Tibial nerve (tissue), 4 donors: ENCODE measurements at regions not wholly inside any gene's neighbourhood (a gene's known extent, or its start where the extent isn't known, plus 50 kb on each side); places are given as distances from the start of the nearest gene placed in this dataset.

ENCODE experiments used
- DNase-seq, 2 donors: peaks; one replicate each; pipeline ENCODE4 v3.0.0-alpha.2; 2019; ENCODE audit warnings: low spot score in 2 of 2
- H3K27ac ChIP-seq, 4 donors: fragments of 200-600 bp; sonication (generic) in 3 of 4; one replicate each; pipeline ENCODE4 v1.5.1; 2017 to 2019; ENCODE audit warnings: mild to moderate bottlenecking in 1 of 4
- H3K27me3 ChIP-seq, 2 donors: fragments of 200-600 bp; sonication (generic) in 1 of 2; one replicate each; pipeline versions ENCODE4 v1.5.1 to v1.6.0; 2017 to 2019
- H3K36me3 ChIP-seq, 3 donors: fragments of 200-600 bp; sonication (generic); one replicate each; pipeline ENCODE4 v1.5.1; 2018 to 2019
- H3K4me1 ChIP-seq, 4 donors: fragments of 200-600 bp; sonication (generic) in 3 of 4; one replicate each; pipeline ENCODE4 v1.5.1; 2017 to 2019
- H3K4me3 ChIP-seq, 4 donors: fragments of 200-600 bp; sonication (generic) in 3 of 4; one replicate each; pipeline ENCODE4 v1.5.1; 2017 to 2019; ENCODE audit warnings: mild to moderate bottlenecking in 1 of 4, moderate library complexity in 1 of 4
- H3K9me3 ChIP-seq, 4 donors: fragments of 200-600 bp; sonication (generic) in 3 of 4; one replicate each; pipeline ENCODE4 v1.5.1; 2017 to 2019
- EP300 ChIP-seq, 2 donors: sonication (generic); formaldehyde crosslinking; IDR thresholded peaks; one replicate each; pipeline ENCODE4 v1.6.1; 2017; ENCODE audit warnings: antibody characterized with exemption in 2 of 2, mild to moderate bottlenecking in 1 of 2
- POLR2A ChIP-seq, 2 donors: fragments of 450-650 bp; IDR thresholded peaks; one replicate each; pipeline ENCODE4 v1.6.1; 2017; ENCODE audit warnings: antibody characterized with exemption in 2 of 2, mild to moderate bottlenecking in 2 of 2, moderate library complexity in 2 of 2
- WGBS, 2 donors: methylation state at CpG; one replicate each; pipeline ENCODE4 v1.1.5; 2018; 5-methylcytosine and 5-hydroxymethylcytosine counted together
- TF ChIP-seq, protein P1 (sequence below), 5 experiments: fragments of 200-600 bp in 3 of 5; fragments of 450-650 bp in 2 of 5; sonication (generic) in 3 of 5; IDR thresholded peaks; one replicate each; pipeline ENCODE4 v1.5.1; 2016 to 2019; ENCODE audit warnings: antibody characterized with exemption in 5 of 5, mild to moderate bottlenecking in 3 of 5, moderate library complexity in 2 of 5

DNA sequence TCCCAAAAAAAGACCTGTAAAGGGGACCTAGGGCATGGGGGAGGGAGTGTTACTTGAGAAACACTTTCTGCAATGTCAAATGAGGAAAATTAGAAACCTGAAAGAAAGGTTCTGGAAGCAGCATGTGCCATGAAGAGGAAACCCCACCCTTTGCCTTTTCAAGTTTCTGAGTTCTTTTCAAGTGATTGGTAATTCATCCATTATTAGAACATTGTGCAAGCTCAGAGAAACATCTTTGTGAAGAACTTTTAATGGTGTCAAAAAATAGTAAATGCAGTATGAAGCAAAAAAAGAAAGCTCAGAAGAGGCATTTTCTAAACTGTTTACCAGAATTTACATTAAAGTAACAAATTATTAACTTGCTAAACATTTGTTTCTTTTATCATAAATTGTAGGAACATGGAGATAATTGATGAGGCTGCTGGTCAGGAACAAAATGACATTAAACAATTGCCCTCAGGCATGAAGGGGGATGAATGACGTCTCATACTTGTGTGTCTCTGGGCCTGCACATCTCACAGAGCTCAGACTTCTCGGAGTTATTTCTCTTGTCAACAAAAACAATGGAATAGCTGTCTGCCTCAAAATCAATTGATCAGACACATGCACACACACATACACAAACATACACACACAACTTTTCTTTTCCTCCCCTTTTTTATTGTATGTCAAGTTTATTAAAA, 1946.0 kb upstream of the CDH6 start:
- Histone ChIP-seq H3K27ac (no peak overlapping the region), H3K27me3 (no peaks in the 10 kb centered on the region)
- 37 to 42% methylated on average over 2 of the region's 2 CpGs for WGBS, 2 donors

DNA sequence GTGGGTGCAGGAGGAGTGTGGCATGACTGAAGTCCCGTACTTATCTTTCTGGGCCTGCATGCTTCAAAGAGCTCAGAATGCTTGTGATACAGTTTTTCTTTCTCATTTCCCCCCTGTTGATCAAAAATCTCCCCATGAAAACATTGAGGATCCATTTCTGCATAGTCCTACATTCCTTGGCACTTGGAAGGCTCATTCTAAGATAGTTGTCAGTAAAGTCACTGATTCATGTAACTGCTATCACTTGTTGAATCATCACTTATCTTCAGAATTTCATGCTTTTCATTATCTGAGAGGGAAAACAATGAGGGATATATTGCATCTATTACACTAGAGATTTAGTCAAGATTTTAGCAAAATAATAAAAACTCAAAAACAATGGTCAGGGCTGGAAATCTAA, 1953.1 kb upstream of the CDH6 start:
- Histone ChIP-seq H3K36me3 (no peaks in the 10 kb centered on the region), H3K27ac (no peak overlapping the region), H3K27me3 (no peaks in the 10 kb centered on the region), H3K4me3 (no peak overlapping the region), H3K9me3 (no peaks in the 10 kb centered on the region), H3K4me1 (no peaks in the 10 kb centered on the region)
- TF ChIP-seq, protein P1, sequence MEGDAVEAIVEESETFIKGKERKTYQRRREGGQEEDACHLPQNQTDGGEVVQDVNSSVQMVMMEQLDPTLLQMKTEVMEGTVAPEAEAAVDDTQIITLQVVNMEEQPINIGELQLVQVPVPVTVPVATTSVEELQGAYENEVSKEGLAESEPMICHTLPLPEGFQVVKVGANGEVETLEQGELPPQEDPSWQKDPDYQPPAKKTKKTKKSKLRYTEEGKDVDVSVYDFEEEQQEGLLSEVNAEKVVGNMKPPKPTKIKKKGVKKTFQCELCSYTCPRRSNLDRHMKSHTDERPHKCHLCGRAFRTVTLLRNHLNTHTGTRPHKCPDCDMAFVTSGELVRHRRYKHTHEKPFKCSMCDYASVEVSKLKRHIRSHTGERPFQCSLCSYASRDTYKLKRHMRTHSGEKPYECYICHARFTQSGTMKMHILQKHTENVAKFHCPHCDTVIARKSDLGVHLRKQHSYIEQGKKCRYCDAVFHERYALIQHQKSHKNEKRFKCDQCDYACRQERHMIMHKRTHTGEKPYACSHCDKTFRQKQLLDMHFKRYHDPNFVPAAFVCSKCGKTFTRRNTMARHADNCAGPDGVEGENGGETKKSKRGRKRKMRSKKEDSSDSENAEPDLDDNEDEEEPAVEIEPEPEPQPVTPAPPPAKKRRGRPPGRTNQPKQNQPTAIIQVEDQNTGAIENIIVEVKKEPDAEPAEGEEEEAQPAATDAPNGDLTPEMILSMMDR (IDR thresholded peaks at IDR 0.05): no peak
- TF ChIP-seq EP300 (IDR thresholded peaks at IDR 0.05) (no peak), POLR2A (IDR thresholded peaks at IDR 0.05) (no peak)
- DNase-seq: no peak
- WGBS, 2 donors: 94% methylated on average over 1 of the region's 1 CpG

More for the DNA sequence above, 1946.0 kb upstream of the CDH6 start:
- TF ChIP-seq EP300 (IDR thresholded peaks at IDR 0.05): no peak
- Histone ChIP-seq H3K4me3 (no peak overlapping the region), H3K4me1 (no peaks in the 10 kb centered on the region), H3K36me3 (no peaks in the 10 kb centered on the region), H3K9me3 (no peaks in the 10 kb centered on the region)
- no peak for DNase-seq

DNA sequence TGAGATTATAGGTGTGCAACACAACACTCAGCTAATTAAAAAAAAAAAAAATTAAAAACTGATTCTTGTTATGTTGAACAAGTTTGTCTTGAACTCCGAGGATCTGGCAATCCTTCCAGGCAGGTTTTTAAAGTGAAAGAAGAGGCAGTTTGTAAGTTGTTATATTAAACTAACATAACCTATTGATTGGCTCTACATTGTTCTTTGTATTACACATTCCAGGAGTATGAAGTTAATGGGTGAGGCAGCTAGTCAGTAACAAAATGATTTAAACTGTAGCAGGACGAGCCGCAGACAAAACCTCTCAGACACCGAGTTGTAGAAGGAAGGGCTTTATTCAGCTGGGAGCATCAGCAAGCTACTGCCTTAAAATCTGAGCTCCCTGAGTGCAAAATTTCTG, 1953.9 kb upstream of the CDH6 start:
- TF ChIP-seq EP300 (IDR thresholded peaks at IDR 0.05): no peak
- TF ChIP-seq POLR2A (IDR thresholded peaks at IDR 0.05): no peak
- TF ChIP-seq, protein P1 (IDR thresholded peaks at IDR 0.05): no peak
- Histone ChIP-seq H3K4me1 (no peaks in the 10 kb centered on the region), H3K27ac (no peak overlapping the region), H3K27me3 (no peaks in the 10 kb centered on the region), H3K36me3 (no peaks in the 10 kb centered on the region), H3K4me3 (no peak overlapping the region), H3K9me3 (no peaks in the 10 kb centered on the region)
- DNase-seq: no peak
- 68 to 69% methylated on average over 4 of the region's 4 CpGs for WGBS, 2 donors

DNA sequence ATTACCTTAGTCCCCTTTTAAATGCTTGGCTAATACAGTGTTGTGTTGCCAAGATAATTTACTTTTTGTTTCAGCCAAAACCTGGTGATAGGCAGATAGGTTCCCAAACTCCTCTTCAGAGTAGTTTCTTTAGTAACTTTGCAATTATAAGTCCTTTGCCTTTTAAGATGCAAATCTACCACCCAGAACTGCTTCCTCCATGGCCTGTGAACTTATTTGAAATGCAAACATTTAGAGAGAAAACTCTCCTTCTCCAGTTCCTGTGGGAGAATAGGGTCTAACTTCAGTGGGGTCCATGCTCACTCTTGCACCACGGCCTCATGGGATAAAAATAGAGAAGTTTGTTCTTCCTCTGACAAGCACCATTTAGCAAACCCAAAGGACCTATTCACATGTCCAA, 1955.4 kb upstream of the CDH6 start:
- no peak overlapping the region for H3K4me3 ChIP-seq
- no peaks in the 10 kb centered on the region for H3K27me3 ChIP-seq
- H3K27ac ChIP-seq: no peak overlapping the region
- no peaks in the 10 kb centered on the region for H3K4me1 ChIP-seq
- TF ChIP-seq, protein P1 (IDR thresholded peaks at IDR 0.05): no peak
- TF ChIP-seq EP300 (IDR thresholded peaks at IDR 0.05) (no peak), POLR2A (IDR thresholded peaks at IDR 0.05) (no peak)
- no peak for DNase-seq
- H3K9me3 ChIP-seq: no peaks in the 10 kb centered on the region
- H3K36me3 ChIP-seq: no peaks in the 10 kb centered on the region
- WGBS, 2 donors: 21 to 27% methylated on average over 1 of the region's 1 CpG

DNA sequence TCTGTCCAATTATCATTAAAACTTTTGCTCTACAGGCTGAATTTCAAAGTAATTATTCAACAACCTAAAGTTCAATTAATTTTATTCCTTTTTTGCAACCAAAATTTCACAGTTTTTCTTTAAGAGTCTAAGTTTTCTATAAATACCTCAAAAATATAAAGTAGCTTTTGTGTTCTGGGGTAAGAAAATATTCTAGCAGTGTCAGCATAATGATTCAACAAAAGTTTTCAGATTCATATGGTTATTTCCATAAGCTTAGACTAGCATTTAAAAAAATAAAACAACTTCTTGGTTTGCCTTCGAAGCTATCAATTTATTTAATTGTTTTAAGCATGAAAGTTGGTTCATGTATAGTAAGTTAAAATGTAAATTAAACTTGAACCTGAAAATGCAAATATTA, 1962.3 kb upstream of the CDH6 start:
- Histone ChIP-seq H3K4me3 (no peak overlapping the region), H3K27ac (no peak overlapping the region), H3K36me3 (no peaks in the 10 kb centered on the region), H3K9me3 (no peaks in the 10 kb centered on the region), H3K27me3 (no peaks in the 10 kb centered on the region), H3K4me1 (no peaks in the 10 kb centered on the region)
- TF ChIP-seq EP300 (IDR thresholded peaks at IDR 0.05) (no peak), POLR2A (IDR thresholded peaks at IDR 0.05) (no peak)
- TF ChIP-seq, protein P1 (IDR thresholded peaks at IDR 0.05): no peak
- WGBS, 2 donors: 33 to 44% methylated on average over 1 of the region's 1 CpG
- DNase-seq: no peak

DNA sequence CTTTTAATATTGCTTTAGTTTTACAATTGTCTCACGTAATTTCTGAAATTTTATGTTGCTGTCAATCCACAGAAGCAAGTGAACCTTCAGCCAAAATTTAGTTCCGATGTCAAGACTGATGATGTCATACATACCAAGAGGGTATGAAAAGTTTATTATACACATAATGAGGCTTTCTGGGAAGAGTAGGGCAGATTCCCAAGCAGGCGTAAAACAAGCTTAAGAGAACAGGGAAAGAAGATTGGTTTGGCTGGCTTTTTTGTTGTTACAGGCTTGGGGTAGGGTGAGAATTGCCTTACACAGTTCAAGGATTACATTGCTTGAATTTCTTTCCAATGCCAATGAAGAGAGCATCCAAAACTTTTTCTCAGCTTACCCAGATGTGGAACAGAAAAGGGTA, 1962.9 kb upstream of the CDH6 start:
- TF ChIP-seq EP300 (IDR thresholded peaks at IDR 0.05) (no peak), POLR2A (IDR thresholded peaks at IDR 0.05) (no peak)
- TF ChIP-seq, protein P1 (IDR thresholded peaks at IDR 0.05): no peak
- 31 to 41% methylated on average over 3 of the region's 3 CpGs for WGBS, 2 donors
- Histone ChIP-seq H3K27ac (no peak overlapping the region), H3K27me3 (no peaks in the 10 kb centered on the region), H3K4me1 (no peaks in the 10 kb centered on the region), H3K9me3 (no peaks in the 10 kb centered on the region), H3K4me3 (no peak overlapping the region), H3K36me3 (no peaks in the 10 kb centered on the region)
- DNase-seq: no peak
